B cell (primary cell): ENCODE measurements at regions not wholly inside any gene's neighbourhood (a gene's known extent, or its start where the extent isn't known, plus 50 kb on each side); places are given as distances from the start of the nearest gene placed in this dataset.

Source experiments
- ATAC-seq: fragments of 200-7000 bp; cut with Tn5 transposase; one replicate; pipeline ENCODE4 v1.10.0; 2021; ENCODE audit warnings: low read depth, mild to moderate bottlenecking, moderate number of reproducible peaks, moderate library complexity
- CTCF ChIA-PET: fragments of 350-600 bp; sonication (Branson Sonifier 250); formaldehyde crosslinking; loops from one replicate; lab custom pipeline; 2021; ENCODE audit warnings: antibody characterized with exemption, inconsistent platforms; lab: Charles Lee
- POLR2A ChIA-PET: fragments of 350-600 bp; sonication (Branson Sonifier 250); formaldehyde crosslinking; loops from one replicate; lab custom pipeline; 2021; ENCODE audit warnings: antibody characterized with exemption; lab: Charles Lee
- DNase-seq: peaks from one replicate; pipeline ENCODE4 v3.0.0; 2013
- H2AFZ ChIP-seq: 2 replicates; pipeline ENCODE4 v1.6.1; 2012; ENCODE audit warnings: mild to moderate bottlenecking, low read depth, low read length; ENCODE audit not compliant: insufficient read depth, poor library complexity, severe bottlenecking
- H3K27ac ChIP-seq, 2 donors: 1 replicate in 1 of 2; 2 replicates in 1 of 2; pipeline ENCODE4 v1.5.1; 2012 to 2013; ENCODE audit warnings: low read length in 2 of 2, mild to moderate bottlenecking in 2 of 2, moderate library complexity in 1 of 2
- H3K27me3 ChIP-seq, 4 experiments: fragments of 200-600 bp in 1 of 4; sonication (generic) in 1 of 4; replicated peaks in 1 of 4; 1 replicate in 2 of 4; 2 replicates in 2 of 4; pipeline versions ENCODE4 v1.6.1 to v1.7.0; 2013 to 2016; ENCODE audit warnings: low read length in 3 of 4, mild to moderate bottlenecking in 2 of 4, mixed read lengths in 1 of 4, moderate library complexity in 1 of 4; ENCODE audit not compliant: insufficient read depth in 4 of 4, control insufficient read depth in 3 of 4; ENCODE audit errors: control extremely low read depth in 1 of 4
- H3K36me3 ChIP-seq, 2 experiments: replicated peaks in 1 of 2; 1 replicate in 1 of 2; 2 replicates in 1 of 2; pipeline versions ENCODE4 v1.6.1 to v1.7.1; 2013; ENCODE audit warnings: low read length in 1 of 2; ENCODE audit not compliant: insufficient read depth in 2 of 2, control insufficient read depth in 1 of 2; ENCODE audit errors: control extremely low read depth in 1 of 2, extremely low read depth in 1 of 2
- H3K4me1 ChIP-seq, 2 donors: fragments of 200-600 bp in 1 of 2; sonication (generic) in 1 of 2; 1 replicate in 1 of 2; 2 replicates in 1 of 2; pipeline versions ENCODE4 v1.5.1 to v1.6.1; 2013 to 2017; ENCODE audit warnings: low read length in 2 of 2; ENCODE audit not compliant: control insufficient read depth in 2 of 2, insufficient read depth in 2 of 2
- H3K4me2 ChIP-seq: replicated peaks from 2 replicates; pipeline ENCODE3; 2012; ENCODE audit warnings: mild to moderate bottlenecking, low read depth, low read length; ENCODE audit not compliant: poor library complexity, severe bottlenecking
- H3K4me3 ChIP-seq, 5 experiments: fragments of 200-600 bp in 1 of 5; sonication (generic) in 1 of 5; 1 replicate in 3 of 5; 2 replicates in 2 of 5; pipeline versions ENCODE4 v1.5.1 to v1.7.0; 2011 to 2016; ENCODE audit warnings: low read length in 4 of 5, mild to moderate bottlenecking in 4 of 5, low read depth in 2 of 5, control low read depth in 1 of 5, moderate library complexity in 1 of 5; ENCODE audit not compliant: insufficient read depth in 1 of 5; ENCODE audit errors: control extremely low read depth in 1 of 5, extremely low read depth in 1 of 5
- H3K79me2 ChIP-seq: fragments of 200-600 bp; sonication (generic); one replicate; pipeline ENCODE4 v1.6.0; 2016; ENCODE audit warnings: low read length; ENCODE audit not compliant: control insufficient read depth, insufficient read depth
- H3K9ac ChIP-seq: fragments of 200-600 bp; sonication (generic); 2 replicates; pipeline ENCODE4 v1.6.1; 2017; ENCODE audit warnings: mild to moderate bottlenecking, low read length, moderate library complexity
- H3K9me3 ChIP-seq, 3 donors: one replicate each; pipeline versions ENCODE4 v1.6.1 to v1.7.1; 2013; ENCODE audit warnings: low read length in 2 of 3; ENCODE audit not compliant: control insufficient read depth in 2 of 3, insufficient read depth in 1 of 3; ENCODE audit errors: control extremely low read depth in 1 of 3
- H4K20me1 ChIP-seq: 2 replicates; pipeline ENCODE4 v1.6.0; 2012; ENCODE audit warnings: mild to moderate bottlenecking, low read length; ENCODE audit not compliant: insufficient read depth, control insufficient read depth, poor library complexity, severe bottlenecking
- H3K27ac Mint-ChIP-seq: one replicate; pipeline ENCODE4 v1.8.0; 2021; ENCODE audit warnings: mixed read lengths
- H3K27me3 Mint-ChIP-seq: one replicate; pipeline ENCODE4 v1.8.0; 2021; ENCODE audit warnings: mixed read lengths
- H3K4me1 Mint-ChIP-seq: one replicate; pipeline ENCODE4 v1.8.0; 2021; ENCODE audit warnings: mixed read lengths
- H3K4me3 Mint-ChIP-seq: one replicate; pipeline ENCODE4 v1.8.0; 2021; ENCODE audit warnings: mixed read lengths
- H3K9me3 Mint-ChIP-seq: one replicate; pipeline ENCODE4 v1.8.0; 2022; ENCODE audit warnings: mixed read lengths; ENCODE audit not compliant: insufficient read depth
- EZH2 ChIP-seq: IDR thresholded peaks from 2 replicates; pipeline ENCODE4 v1.6.1; 2012; ENCODE audit warnings: borderline replicate concordance, low read depth, mild to moderate bottlenecking, moderate library complexity, low read length; ENCODE audit not compliant: insufficient read depth, poor library complexity, severe bottlenecking
- WGBS: methylation state at CpG from one replicate; pipeline ENCODE4 v1.1.5; 2013; ENCODE audit warnings: missing lambda C conversion rate; ENCODE audit not compliant: insufficient coverage; 5-methylcytosine and 5-hydroxymethylcytosine counted together
- intact Hi-C: fragments of 100-400 bp; cut with micrococcal nuclease; formaldehyde crosslinking; loops from one replicate; pipeline ENCODE4 v1.10.0; 2022
- TF ChIP-seq, protein P1 (sequence below): fragments of 200-600 bp; IDR thresholded peaks from one replicate; pipeline ENCODE4 v1.8.0; 2022; ENCODE audit warnings: antibody characterized with exemption, mild to moderate bottlenecking

DNA sequence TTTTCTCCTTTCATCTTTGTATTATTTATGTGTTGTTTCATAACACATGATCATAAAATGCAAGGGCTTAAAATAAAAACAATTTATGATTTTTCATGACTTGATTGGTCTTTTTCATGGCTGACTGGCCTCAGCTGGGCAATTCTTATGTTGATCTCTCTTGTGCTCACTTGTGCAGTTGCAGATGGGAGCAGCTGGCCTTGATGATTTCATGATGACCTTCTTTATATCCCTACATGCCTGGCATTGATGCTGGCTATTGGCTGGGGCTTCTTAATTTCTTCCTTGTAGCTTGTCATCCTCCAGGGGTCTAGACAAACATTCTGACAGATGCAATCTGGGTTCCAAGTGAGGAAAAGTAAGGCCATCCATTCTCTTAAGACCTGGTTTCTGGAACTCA, 1832.8 kb upstream of the FLRT2 start:
- Mint-ChIP-seq H3K27ac (no peak overlapping the region), H3K9me3 (peaks cover 2% of the 10 kb centered on the region), H3K27me3 (no peaks in the 10 kb centered on the region), H3K4me1 (no peaks in the 10 kb centered on the region), H3K4me3 (no peak overlapping the region)
- Histone ChIP-seq H3K4me3 (no peak overlapping the region), H3K4me1 (no peaks in the 10 kb centered on the region), H3K27ac (no peak overlapping the region), H4K20me1 (no peaks in the 10 kb centered on the region), H3K27me3 (no peaks in the 10 kb centered on the region), H3K4me2 (no peak overlapping the region), H3K79me2 (no peaks in the 10 kb centered on the region), H3K9ac (no peak overlapping the region), H2AFZ (no peak overlapping the region), H3K36me3 (no peaks in the 10 kb centered on the region), H3K9me3 (no peaks in the 10 kb centered on the region)
- no peak for ATAC-seq
- intact Hi-C loops = no loop called here
- TF ChIP-seq, protein P1, sequence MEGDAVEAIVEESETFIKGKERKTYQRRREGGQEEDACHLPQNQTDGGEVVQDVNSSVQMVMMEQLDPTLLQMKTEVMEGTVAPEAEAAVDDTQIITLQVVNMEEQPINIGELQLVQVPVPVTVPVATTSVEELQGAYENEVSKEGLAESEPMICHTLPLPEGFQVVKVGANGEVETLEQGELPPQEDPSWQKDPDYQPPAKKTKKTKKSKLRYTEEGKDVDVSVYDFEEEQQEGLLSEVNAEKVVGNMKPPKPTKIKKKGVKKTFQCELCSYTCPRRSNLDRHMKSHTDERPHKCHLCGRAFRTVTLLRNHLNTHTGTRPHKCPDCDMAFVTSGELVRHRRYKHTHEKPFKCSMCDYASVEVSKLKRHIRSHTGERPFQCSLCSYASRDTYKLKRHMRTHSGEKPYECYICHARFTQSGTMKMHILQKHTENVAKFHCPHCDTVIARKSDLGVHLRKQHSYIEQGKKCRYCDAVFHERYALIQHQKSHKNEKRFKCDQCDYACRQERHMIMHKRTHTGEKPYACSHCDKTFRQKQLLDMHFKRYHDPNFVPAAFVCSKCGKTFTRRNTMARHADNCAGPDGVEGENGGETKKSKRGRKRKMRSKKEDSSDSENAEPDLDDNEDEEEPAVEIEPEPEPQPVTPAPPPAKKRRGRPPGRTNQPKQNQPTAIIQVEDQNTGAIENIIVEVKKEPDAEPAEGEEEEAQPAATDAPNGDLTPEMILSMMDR = no peak
- TF ChIP-seq EZH2 = no peak
- ChIA-PET POLR2A (no interaction called here), CTCF (interaction anchor here (0.6 kb wide), 1 partner anchor 49 kb away, joined by 3 read pairs; no protein-coding TSS in a partner anchor)
- DNase-seq = no peak

DNA sequence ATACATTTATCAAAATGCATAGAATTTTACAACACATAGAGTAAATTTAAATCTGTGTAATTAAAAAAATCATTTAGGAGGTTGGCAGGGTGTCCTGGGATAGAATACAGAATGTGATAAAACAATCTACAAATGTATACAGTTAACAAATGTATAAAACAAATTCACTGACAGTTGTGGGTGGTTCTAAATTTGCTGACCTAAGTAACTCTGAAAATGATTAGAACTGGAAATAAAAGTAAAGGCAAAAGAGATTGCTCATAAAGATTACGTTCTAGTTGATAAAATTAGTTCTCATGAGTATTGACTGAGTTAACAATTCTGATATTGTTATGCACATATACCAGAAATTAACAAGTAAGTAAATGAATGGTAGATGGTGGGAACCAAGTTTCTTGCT, 1827.3 kb upstream of the FLRT2 start:
- Histone ChIP-seq H3K4me3 (no peak overlapping the region), H3K27ac (no peak overlapping the region), H3K36me3 (no peaks in the 10 kb centered on the region), H2AFZ (no peak overlapping the region), H3K4me2 (no peak overlapping the region), H3K27me3 (no peaks in the 10 kb centered on the region), H3K9me3 (no peaks in the 10 kb centered on the region), H3K9ac (no peak overlapping the region), H4K20me1 (no peaks in the 10 kb centered on the region), H3K79me2 (no peaks in the 10 kb centered on the region), H3K4me1 (no peaks in the 10 kb centered on the region)
- intact Hi-C loops = no loop called here
- Mint-ChIP-seq H3K9me3 (no peaks in the 10 kb centered on the region), H3K4me3 (no peak overlapping the region), H3K4me1 (no peaks in the 10 kb centered on the region), H3K27ac (no peak overlapping the region), H3K27me3 (no peaks in the 10 kb centered on the region)
- ATAC-seq (no peak), DNase-seq (no peak)
- WGBS = no CpG with 5 or more reads among the region's 1 CpG
- no peak for TF ChIP-seq EZH2
- TF ChIP-seq, protein P1 = no peak
- ChIA-PET POLR2A (no interaction called here), CTCF (no interaction called here)
